GM12872 (cell line): ENCODE measurements at regions not wholly inside any gene's neighbourhood (a gene's known extent, or its start where the extent isn't known, plus 50 kb on each side); places are given as distances from the start of the nearest gene placed in this dataset.

Source experiments
- TF ChIP-seq, protein P1 (sequence below): IDR thresholded peaks from 3 replicates; pipeline ENCODE4 v1.5.1; 2011; ENCODE audit warnings: low read depth, mild to moderate bottlenecking, low read length, moderate library complexity; ENCODE audit not compliant: insufficient read depth

DNA sequence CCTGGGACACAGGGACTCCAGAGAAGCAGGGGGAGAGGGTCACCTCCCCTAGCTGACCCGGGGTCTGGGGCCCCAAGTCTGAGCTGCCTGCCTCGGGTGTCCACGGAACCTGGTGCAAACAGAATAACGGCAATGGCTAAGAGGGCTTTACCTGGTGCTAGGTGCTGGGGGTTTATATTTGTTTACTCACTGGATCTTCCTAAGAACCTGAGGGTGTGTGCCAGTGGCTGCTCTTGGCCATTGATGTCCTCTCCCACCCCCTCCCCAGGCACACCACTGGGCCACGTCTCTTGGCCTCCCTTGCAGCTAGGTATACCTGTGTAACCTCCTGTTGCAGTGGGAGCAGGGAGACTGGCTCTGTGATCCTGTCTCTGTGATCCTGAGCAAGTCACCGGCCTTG lies 157.9 kb upstream of the MLN start:
- TF ChIP-seq, protein P1, sequence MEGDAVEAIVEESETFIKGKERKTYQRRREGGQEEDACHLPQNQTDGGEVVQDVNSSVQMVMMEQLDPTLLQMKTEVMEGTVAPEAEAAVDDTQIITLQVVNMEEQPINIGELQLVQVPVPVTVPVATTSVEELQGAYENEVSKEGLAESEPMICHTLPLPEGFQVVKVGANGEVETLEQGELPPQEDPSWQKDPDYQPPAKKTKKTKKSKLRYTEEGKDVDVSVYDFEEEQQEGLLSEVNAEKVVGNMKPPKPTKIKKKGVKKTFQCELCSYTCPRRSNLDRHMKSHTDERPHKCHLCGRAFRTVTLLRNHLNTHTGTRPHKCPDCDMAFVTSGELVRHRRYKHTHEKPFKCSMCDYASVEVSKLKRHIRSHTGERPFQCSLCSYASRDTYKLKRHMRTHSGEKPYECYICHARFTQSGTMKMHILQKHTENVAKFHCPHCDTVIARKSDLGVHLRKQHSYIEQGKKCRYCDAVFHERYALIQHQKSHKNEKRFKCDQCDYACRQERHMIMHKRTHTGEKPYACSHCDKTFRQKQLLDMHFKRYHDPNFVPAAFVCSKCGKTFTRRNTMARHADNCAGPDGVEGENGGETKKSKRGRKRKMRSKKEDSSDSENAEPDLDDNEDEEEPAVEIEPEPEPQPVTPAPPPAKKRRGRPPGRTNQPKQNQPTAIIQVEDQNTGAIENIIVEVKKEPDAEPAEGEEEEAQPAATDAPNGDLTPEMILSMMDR: no peak

DNA sequence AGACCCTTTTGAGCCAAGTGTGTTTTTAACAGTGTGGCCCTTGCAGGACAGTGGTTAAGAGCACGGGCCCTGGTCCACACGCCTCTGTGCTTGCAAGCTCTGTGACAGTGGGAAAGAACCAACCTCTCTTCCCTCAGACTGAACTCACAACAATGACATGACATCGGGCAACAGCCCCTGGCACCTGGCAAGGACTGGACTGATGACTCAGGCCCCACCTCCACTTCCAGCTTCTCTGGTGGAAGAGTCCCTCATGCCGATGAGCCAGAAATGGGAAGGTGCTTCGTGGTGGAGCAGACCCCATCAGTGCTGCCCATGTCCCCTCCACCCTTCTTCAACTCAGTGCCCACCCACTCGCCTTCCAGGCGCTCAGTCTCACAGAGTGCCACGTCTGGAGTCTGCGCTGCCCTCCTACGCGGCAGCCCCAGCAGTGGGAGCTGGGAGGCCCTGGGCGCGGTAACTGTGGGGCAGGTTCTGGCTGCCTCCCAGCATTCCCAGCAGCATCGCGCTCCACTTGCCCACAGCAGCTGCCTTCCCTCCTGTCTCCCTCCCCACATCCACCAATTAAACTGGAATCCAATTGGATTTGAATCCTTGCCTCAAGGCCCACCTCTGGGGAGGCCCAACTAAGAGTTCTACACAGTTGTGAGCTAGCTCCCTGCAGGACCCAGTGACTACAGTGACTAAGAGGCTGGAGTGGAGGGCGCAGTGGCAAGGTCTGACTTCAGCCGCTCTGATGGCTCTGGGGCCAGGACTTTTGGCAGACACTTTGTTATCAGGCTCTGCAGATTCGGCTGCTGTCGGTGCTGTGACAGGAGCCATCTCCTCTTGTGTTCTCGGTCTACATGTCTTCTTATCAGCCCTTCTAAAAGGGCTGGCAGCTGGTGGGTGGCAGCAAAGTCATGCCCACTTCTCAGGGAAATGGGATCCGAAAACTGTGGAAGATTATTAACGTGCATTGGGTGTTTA lies 156.8 kb upstream of the MLN start:
- TF ChIP-seq, protein P1: no peak

DNA sequence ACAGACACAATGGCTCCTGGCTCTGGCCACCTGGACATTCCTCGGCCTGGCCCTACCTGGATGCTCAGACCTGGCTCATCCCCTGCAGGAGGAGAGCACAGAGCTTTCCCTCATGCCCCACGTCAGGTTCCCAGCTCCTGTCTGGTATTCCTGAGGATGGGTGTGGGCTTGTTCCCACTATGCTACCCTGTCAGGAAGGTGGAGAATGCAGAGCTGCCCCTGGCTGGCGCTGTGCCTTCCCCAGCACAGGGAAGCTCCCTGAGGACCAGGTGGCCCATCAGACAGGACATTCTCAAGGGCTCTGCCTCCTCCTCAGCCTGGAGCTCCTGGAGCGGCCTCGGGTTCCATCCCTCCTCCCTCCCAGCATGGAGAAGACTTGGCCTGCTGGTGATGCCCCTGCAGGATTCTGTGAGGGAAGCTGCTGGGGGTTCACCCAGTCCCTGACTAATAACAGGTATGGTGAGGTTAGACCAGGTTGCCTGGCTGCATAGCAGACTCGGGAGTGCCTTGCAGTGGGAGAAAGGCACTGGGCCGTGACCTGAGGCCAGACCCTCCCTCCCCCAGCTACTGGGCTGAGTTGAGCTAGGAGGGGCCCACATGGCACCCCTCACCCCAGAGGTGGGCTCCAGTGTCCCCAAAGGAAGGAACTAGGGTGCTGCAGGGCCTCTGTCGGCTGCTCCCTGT lies 156.0 kb upstream of the MLN start:
- TF ChIP-seq, protein P1: no peak

DNA sequence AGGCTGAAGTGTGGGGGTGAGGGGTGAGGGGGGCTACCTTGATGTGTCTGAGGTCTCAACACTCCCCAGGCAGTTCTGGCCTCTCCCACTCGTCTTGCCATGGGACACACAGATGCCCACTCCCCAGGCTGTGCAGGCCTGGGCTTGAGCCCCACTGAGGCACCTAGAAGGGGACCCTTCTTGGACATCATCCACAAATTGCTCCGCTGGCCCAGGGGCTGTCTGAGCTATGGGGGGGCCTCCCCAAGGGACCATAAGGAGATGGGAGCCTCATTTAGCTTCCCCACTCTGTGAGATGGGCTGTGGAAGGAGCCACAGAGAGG lies 155.5 kb upstream of the MLN start:
- TF ChIP-seq, protein P1: no peak

DNA sequence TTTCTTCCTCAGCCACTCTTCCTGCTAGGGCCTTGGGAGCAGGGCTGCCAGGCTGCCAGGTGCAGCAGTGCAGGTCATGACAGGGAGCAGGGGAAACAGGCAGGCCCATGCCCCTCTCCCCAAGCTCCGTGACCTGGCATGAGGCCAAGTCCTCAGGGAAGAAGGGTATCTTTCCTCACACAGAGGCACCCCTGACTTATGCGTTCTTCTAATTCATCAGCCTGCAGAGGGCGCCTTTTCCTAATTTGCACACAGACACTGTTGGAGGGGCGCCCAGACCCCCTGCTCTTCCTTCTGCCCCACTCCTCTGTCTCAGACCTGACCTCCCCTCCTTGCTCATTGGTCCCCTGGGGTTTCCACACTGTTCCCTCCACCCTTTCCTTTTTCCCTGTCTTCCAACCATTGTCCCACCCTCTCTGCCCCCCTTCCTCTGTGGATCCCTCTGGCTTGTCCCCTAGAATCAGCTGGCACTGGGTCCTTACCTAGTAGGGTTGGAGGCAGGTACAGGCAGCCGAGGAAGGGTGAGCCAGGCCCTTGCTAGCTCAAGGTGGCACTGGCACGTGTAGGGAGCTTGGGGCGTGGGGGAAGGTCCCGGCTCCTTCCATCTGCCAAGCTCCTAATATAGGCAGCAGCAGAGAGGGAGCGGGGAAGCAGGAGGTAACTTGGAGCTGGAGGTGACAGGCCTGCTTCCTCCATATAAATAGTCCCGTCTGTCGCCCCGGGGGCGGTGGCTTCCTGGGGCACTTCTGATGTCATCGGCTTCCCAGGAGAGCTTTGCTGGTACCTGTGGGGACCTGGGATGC lies 154.9 kb upstream of the MLN start:
- TF ChIP-seq, protein P1: peak; percentile 47; the same call in 2 of the 3 replicates

DNA sequence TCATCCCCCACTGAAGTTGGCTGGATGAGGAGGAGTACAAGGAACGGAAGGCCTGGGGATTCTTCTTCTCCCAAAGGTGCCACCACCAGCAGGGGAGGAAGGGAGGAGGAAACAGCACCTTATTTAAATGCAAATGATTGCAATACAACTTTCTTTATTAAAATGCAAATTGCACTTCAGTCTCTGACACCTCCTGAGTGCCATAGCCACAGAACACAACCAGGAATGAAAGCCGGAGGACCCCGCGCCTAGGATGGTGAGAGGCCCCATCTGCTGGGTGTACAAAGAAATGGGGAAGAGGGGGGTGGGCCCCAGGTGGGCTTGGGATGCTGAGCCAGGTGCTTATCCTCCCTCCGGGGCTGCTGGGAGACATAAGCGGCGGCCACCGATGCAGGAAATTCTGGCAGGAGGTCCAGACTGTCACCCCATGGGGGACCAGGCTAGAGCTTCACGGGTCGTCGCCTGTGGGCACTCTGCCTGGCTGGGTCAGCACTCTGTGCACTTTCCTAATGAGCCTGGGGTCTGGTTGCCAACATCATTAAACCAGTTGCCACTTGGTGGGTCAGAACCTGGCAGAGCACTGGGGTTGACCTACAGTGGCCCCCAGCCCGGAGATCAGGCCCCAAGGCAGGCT lies 154.2 kb upstream of the MLN start:
- TF ChIP-seq, protein P1: no peak
